GM21447 (cell line): ENCODE measurements at regions not wholly inside any gene's neighbourhood (a gene's known extent, or its start where the extent isn't known, plus 50 kb on each side); places are given as distances from the start of the nearest gene placed in this dataset.

Experiments
- ATAC-seq: cut with Tn5 transposase; IDR thresholded peaks from one replicate; pipeline ENCODE4 v1.9.1; 2021; ENCODE audit not compliant: unreplicated experiment

DNA sequence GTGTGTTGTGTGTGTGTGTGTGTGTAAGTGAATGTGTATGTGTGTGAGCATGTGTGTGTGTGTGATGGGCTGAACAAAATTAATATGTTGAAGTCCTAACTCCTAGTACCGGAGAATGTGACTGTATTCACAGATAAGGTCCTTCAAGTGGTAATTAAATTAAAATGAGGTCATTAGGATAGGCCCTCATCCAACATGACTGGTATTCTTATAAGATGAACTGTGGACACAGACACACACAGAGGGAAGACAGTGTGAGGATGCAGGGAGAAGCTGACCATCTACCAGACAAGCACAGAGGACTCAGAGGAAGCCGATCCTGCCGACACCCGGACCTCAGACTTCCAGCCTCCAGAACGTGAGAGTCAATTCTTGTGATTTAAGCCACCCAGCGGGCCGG, 91.2 kb upstream of the PGBD5 start:
- ATAC-seq: no peak

DNA sequence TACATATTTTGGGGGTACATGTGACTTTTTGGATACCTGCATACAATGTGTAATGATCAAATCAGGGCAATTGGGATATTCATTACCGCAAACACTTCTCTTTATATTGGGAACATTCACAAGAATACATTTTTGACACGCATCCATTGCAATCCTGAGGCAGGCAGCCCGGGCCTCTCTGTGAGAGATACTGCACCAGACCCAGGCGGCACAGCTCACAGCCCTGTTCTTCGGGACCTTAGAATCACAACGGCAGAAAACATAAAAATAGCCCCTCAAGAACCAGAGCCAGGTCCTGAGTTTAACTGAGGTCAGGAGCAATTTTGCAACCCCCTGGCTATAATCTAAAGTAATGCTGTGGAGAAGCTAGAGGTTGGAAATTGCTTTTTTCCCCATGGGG, 90.8 kb upstream of the PGBD5 start:
- no peak for ATAC-seq

DNA sequence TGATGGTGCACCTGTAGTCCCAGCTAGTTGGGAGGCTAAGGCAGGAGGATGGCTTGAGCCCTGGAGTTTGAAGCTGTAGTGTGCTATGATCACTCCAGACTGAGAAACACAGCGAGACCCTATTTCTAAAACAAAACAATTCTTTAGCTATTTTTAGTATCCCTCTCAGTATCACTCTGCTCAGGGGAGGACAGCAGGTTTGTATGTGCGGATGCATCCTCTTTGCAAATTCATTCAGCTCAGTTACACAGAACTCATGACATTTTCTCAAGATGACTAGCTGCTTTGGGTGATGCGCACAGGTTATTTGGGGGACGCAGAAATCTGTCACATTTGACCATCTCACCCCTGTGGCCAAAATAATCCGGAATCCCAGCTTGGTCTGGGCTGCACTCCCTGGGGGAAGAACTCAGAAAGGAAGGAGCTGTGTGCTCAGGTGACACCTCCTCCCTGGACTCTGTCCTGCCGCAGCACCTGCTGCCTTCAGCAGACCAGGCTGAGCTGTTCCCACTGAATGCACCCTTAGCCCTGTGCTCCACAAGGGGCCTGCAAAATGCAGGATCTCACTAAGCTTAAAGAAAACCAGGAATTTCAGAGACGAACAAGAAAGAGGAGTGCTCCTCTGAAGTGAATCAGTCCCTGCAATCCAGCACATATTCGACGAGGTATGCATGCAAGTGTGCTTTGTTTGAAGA, 89.5 kb upstream of the PGBD5 start:
- ATAC-seq: no peak

DNA sequence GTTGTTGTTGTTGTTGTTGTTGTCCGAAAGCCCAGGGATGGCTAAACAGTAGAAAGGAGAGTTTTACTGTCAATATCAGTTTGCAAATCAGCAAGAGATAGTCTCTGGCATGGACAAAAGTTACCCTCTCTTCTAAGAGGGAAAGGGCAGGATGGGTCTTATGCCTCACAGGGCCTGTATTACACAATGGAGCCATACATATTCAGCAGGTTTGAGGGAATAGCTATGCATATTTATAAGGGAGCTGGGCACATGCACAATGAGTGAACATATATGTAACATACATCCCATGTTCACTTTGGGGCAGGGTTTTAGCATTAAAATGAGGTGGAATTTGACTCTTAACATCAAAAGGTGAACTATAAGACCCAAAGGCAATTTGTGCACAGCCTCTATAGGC, 84.4 kb upstream of the PGBD5 start:
- no peak for ATAC-seq

DNA sequence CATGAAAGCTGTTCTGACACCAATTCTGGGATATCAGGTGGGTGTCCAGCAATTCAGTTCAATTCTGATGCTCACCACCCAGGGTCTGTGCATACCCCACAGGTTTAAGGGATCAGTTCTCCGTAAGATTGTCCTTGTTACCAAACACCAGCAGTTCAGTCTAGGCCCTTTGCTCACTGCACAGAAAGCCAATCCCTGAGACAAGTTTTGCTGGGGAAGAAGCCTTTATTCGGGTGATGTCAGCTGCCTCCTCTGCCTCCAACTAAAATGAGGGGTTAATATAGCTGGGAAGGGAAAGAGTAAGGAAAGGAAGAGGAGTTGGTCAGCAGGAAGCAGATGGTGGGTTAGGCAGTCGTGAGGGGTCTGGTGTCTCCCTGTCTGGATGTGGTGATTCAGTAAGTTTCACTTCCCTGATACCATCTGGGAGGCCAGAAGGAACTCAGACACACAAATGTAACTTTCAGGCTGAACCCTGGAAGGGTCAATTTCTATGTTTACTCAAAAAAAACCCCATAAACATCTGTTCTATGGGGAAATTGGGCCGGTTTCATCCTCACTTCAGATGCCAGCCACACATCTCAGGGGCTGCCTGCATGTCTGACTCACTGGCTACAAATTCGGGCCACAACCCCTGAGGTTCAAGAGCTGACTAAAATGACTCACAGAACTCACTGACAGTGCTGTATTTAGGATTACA, 83.3 kb upstream of the PGBD5 start:
- peak; percentile 65 for ATAC-seq

DNA sequence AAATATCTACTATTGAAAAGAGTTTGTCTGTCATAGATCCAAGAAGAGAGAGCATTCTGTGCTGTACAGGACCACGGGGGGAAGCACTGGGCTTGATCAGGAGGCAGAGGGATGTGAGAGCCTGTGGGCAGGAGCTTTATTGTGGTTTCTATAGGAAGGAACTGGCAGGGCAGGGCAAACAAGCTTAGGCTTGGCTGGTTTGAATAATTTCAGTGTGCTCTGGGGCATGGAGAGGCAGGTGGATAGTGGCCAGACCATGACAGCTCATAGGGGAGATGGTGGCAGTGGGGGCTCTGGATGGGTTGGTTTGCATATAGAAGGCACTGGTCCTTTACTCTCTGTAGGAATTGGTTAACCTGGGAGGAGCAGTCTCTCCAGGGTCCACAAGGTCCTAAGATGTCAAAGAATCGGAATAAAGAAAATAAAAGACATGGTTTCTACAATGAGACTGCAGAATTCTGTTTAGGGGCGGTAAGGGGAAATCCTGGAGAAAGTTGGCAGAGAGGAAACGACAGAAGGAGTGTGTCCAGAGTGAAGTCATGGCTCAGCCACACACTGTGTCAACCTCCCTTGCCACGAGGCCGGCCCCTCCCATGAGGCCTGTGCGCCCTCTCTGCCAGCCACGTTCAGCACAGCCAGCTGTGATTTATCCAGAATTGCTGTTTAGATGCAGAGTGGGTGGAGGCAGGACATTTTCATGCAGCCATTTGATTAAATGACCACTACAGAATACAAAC, 81.7 kb upstream of the PGBD5 start:
- ATAC-seq: no peak

DNA sequence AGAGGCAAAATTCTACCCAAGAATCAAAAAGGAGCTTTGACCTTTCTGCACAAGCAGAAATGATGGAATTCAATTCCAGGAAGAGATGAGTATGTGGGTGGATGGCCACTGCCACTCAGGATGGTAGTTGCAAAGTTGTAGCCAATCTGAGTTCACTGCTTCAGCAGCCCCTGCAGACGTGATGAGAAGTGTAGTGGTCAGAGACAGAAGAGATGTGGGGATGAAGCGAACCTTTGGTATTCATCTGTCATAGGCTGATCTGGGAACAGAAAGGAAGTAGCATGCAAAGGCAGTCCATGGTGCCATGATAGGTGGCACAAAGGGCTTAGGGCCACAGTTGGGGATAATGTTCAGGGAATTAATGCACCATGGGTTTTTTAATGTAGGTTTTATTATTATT, 81.1 kb upstream of the PGBD5 start:
- no peak for ATAC-seq

DNA sequence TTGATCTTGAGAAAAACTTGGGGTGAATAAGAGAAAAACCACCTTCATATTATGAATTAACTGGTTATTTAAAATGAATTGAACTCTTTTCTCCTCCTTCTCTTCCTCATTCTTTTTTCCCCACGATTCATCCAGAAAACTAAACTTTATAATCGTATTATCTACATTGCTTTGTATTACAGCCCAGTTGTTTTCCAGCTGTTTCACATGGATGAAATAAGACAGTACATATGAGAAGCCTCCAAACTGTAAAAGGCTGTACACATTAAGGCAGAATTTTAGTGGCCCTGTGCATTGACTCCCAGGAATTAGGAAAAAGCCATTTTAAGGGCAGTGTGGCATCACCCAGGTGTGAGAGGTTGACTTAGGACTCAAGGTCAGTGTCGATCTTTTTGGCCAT, 80.3 kb upstream of the PGBD5 start:
- no peak for ATAC-seq

DNA sequence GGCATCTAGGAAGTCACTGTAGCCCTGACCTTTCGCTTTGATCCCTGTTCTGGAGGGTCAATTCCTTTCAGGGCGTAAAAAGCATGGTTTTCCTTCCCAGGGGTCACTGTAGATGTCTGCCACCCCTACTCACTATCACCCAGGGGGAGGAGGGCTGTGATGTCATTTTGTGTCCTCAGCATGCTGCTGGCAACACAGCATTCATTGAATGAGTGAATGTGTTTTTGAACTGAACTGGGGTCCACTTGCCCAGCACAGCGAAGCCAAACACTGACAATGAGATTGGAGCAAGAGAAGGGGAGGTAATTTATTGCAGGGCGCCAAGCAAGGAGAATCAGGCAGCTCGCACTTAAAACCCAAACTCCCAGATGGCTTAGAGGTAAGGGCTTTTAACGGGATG, 78.2 kb upstream of the PGBD5 start:
- no peak for ATAC-seq

DNA sequence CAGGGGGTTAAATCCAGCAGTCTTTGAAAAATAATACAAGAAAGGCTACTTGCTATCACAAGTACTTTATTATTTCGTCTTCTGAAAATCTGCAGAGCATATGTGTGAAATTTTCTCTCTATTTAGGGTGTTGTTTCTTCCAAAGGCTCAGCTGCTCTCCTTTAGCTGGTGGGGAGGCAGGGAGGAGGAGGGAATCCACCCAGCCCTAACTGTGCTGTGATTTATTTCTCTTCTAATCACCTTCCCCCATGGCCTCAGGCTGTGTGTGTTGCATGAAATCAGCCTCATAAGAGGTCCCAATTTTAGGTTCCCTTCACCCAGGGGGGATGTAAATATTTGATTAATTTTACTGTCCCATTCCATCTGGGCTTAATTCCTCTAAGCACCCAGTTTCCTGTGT, 77.6 kb upstream of the PGBD5 start:
- no peak for ATAC-seq

DNA sequence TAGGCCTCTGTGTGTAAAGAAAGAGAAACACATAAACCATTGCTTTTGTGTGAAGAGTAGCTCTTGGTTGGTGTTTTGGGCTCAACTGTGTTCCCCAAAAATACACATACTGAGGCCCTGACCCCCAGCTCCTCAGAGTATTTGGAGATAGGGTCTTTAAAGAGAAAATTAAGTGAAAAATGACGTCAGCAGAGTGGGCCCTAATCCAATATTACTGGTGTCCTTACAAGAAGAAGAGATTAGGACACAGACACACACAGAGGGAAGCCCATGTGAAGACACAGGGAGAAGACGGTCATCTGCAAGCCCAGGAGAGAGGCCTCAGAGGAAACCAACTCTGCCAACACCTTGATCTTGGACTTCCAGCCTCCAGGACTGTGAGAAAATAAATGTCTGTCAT, 76.9 kb upstream of the PGBD5 start:
- no peak for ATAC-seq

DNA sequence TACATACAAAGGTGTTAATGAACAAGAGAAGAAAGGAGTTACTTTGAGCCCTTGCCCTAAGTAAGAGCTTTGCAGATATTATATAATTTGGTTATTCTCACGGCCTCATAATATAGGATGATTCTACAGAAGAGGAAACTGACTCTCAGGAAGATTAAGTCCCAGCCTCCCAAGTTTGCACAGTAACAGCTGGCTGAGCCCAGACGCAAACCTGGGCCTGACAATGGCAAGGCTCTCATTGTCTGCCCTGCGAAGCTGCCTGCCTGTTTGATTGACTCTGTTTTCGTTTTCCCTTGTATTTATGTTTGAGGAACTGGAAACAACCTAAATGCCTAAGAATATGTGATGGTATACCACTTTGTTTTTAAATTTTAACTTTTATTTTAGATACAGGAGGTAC, 76.2 kb upstream of the PGBD5 start:
- no peak for ATAC-seq

DNA sequence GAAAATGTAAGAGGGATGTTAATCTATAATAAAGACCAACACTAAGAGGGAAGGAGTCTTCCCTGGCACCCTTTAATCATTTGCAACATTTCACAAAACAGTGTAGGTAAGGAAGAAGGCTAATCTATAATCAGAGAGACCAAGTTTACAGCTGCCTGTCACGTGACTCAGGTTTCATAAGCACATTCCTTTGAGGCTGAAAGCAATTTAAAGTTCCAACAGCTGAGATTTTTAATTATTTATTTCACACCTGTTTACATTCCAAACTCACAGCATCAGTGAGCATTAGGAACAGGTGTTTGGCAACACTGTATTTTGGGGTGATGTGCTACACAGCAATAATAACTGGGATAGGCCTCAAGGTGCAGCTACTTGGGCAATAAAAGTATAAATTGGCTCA, 75.7 kb upstream of the PGBD5 start:
- ATAC-seq: no peak

DNA sequence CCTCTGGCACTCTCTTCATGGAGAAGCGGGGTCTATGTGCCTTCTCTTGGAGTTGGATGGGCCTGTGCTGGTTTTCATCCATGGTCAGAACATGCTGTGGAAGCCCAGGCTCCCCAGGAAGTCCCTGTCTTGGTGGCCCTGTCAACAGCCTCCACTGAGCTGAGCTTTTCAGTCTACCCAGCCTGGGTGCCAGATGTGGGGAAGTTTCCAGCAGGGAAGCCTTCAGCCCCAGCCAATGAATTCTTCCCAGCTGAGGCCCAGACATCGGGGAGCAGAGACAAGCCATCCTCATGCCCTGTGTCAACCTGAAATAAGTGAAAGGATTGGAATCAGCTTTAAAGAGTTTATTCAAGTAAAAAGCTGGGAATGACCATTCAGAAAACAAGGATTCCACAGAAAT, 75.1 kb upstream of the PGBD5 start:
- ATAC-seq: no peak

DNA sequence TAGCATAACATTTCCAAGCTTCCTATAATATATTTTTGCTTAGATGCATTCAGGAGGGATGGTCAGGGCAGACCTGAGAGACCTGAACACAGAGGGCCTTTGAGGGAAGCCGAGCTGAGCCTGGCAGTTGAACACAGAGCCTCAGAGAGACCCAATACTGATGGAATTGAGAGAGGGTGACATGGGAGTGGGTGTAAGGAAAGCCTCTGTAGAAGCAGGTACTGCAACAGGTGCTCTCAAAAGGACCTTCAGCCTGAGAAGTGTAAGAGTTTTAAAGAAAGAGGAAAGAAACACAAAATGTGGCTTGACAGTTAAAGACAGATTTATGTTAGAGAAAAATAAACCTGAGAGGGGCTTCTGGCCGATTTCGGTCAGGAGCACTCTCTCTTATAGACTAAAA, 73.9 kb upstream of the PGBD5 start:
- ATAC-seq: no peak

DNA sequence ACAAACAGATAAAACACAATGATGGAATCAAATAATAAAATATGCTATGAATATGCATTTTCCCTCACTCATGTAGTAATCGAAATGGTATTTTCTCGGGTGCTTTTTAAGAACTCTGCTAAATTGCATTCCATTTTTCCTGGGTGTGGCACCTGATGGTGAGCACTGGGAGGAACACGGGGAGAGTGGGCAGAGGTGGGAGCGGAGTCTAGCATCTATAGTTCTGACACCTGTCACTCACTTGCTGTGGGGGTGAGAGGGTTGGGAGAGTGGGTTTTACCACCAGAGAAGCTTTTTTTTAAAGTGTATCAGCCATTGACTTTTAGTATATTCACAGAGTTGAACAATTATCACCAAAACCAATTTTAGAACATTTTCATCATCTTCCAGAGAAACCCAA, 73.4 kb upstream of the PGBD5 start:
- no peak for ATAC-seq

DNA sequence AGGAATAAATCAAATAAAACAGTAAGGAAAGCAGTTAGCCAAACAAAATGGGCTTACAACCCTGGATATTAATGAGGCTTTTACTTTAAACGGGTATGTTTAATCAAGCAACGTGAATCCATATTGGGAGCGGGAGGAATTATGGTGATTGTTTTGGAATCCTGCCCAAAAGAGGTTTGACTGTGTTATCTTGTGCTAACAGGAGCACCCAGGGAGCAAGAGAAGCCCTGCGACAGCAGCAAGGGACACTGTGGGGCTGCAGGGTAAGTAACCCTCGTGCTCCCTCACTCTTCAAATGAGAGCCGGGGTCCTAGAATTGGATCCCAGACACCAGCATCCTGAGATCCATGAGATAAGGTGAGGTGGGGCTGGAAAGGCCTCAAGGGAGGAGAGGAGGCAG, 72.6 kb upstream of the PGBD5 start:
- ATAC-seq: no peak

DNA sequence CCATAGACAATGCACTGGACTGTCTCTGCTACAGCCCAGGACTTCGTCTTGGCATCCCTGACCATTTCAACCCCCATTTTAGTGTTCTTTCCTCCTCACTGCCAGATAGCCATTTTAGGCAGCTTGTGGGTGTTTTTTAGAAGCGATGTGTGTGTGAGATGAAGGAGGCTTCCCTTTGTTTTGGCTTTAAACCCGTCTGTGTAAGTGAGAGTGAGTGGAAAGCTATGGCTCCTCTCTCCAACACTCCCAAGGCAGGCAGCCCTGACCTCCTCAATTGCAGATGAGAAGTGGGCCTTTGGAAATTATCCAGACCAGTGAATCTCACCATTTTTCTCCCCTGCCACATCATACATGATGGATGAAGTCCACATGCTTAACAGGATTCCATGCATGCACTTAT, 70.3 kb upstream of the PGBD5 start:
- ATAC-seq: no peak

DNA sequence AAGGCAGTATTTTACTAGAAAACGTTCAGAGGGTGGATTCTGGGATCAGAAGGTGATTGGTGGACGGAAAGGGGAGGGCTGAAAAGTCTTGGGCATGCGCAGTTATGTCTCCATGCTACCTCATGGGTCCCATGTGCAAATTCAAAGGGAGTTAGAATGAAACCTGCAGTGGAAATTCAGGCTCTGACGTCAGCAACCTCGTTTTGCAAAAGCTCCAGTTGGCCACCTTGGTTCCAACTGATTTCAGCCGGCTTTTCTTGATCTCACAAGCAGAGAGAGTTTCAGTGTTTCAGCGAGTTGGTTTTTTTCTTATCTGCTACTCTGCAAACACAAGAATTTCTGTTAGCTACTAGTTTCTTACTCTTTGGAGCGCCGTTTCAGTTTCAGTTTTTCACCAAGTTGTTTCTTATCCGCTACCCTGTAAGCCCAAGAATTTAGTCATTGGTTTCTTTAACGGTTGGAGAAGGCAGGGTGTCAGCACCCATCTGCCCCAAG, 69.8 kb upstream of the PGBD5 start:
- ATAC-seq: no peak

DNA sequence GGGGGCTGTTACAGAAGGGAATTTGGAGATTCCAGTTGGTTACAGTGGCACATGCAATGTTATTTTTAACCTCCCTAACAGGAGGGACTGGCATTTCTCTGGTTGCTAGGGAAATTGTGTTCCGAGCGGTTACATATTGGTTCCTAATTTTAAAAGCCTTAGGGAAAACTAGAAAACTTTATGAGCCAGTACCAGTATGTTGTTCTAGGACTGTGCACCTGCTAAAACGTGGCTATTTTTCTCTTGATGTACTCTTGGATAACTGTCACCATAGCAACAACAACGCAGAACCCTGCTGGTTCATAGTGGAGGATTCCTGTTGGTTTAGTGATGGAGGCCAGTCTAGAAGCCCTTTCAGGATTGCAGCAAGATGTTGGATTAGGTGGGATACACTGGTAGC, 68.9 kb upstream of the PGBD5 start:
- ATAC-seq: no peak

DNA sequence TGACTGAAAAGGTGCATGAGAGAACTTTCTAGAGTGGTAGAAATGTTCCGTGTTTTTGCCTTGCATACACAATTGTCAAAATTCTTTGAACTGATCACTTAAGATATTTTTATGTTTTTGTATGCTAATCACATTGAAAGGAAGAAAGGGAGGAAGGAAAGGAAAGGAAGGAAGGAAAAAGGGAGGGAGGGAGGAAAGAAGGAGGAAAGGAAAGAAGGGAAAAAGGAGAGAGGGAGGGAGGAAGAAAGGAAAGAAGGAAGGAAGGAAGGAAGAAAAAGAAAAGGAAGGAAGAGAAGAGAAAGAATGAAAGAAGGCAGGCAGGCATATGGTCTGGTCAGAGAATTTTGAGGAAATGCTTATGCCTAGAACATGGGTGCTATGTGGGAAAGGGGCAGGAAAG, 68.4 kb upstream of the PGBD5 start:
- ATAC-seq: no peak

DNA sequence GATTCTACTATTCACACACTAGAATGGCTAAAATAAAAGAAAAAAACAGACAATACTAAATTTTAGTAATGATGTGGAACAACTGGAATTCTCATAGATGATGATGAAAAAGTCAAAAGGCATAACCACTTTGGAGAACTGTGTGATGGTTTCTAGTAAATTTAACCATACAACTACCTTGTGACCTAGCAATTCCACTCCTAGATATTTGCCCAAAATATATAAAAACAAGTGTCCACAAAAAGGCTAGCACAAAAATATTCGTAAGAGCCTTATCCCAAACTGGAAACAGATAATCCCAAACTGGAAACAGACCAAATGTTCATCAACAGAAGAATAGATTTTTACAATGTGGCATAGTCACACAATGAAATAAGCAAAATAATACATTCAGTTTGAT, 67.9 kb upstream of the PGBD5 start:
- no peak for ATAC-seq
